Thyroid gland (tissue), 4 donors: ENCODE measurements at regions not wholly inside any gene's neighbourhood (a gene's known extent, or its start where the extent isn't known, plus 50 kb on each side); places are given as distances from the start of the nearest gene placed in this dataset.

Experiments used
- POLR2A ChIP-seq, 2 donors: fragments of 450-650 bp; IDR thresholded peaks; one replicate each; pipeline ENCODE4 v1.6.1; 2017; ENCODE audit warnings: antibody characterized with exemption in 2 of 2, mild to moderate bottlenecking in 2 of 2, moderate library complexity in 1 of 2
- TF ChIP-seq, protein P1 (sequence below), 6 experiments: fragments of 200-600 bp in 3 of 6; fragments of 450-650 bp in 3 of 6; sonication (generic) in 3 of 6; IDR thresholded peaks; one replicate each; pipeline ENCODE4 v1.5.1; 2016 to 2019; ENCODE audit warnings: antibody characterized with exemption in 6 of 6, mild to moderate bottlenecking in 2 of 6, inconsistent platforms in 1 of 6, moderate library complexity in 1 of 6

DNA sequence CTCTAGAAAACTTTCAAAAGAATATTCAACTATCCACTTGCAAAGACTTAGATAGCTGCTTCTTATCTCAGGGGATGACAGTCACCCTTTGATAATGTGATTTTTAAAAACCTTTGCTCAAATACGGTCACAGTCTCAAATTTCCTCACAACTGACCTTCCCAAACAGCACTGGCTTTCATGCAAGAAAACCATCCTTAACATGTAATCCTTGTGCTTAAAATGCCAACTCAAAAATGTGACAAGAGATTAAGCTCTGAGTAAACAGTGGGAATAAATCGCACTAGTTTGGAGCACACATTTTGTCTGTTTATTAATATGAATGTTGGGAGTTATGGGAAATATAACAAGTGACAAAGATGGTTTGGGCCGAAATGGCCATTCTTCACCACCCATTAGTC is 87.5 kb upstream of the CCBE1 start:
- TF ChIP-seq, protein P1, sequence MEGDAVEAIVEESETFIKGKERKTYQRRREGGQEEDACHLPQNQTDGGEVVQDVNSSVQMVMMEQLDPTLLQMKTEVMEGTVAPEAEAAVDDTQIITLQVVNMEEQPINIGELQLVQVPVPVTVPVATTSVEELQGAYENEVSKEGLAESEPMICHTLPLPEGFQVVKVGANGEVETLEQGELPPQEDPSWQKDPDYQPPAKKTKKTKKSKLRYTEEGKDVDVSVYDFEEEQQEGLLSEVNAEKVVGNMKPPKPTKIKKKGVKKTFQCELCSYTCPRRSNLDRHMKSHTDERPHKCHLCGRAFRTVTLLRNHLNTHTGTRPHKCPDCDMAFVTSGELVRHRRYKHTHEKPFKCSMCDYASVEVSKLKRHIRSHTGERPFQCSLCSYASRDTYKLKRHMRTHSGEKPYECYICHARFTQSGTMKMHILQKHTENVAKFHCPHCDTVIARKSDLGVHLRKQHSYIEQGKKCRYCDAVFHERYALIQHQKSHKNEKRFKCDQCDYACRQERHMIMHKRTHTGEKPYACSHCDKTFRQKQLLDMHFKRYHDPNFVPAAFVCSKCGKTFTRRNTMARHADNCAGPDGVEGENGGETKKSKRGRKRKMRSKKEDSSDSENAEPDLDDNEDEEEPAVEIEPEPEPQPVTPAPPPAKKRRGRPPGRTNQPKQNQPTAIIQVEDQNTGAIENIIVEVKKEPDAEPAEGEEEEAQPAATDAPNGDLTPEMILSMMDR (IDR thresholded peaks at IDR 0.05): no peak
- TF ChIP-seq POLR2A (IDR thresholded peaks at IDR 0.05): no peak
